OCI-LY3 (cell line): ENCODE measurements at regions not wholly inside any gene's neighbourhood (a gene's known extent, or its start where the extent isn't known, plus 50 kb on each side); places are given as distances from the start of the nearest gene placed in this dataset.

Source experiments
- EZH2phosphoT487 ChIP-seq: fragments of 200-600 bp; shearing (Covaris generic); IDR thresholded peaks from 2 replicates; pipeline ENCODE4 v1.6.1; 2018; ENCODE audit warnings: antibody characterized with exemption, mixed run types, low read depth
- TF ChIP-seq, protein P1 (sequence below): fragments of 200-600, 300-600 bp; sonication (generic); IDR thresholded peaks from 2 replicates; pipeline ENCODE4 v1.5.1; 2014; ENCODE audit warnings: antibody characterized with exemption, low read length, low read depth

GRCh38 chr3:83002869-83003445 lies 1241.5 kb upstream of the GBE1 start:
- TF ChIP-seq, protein P1, sequence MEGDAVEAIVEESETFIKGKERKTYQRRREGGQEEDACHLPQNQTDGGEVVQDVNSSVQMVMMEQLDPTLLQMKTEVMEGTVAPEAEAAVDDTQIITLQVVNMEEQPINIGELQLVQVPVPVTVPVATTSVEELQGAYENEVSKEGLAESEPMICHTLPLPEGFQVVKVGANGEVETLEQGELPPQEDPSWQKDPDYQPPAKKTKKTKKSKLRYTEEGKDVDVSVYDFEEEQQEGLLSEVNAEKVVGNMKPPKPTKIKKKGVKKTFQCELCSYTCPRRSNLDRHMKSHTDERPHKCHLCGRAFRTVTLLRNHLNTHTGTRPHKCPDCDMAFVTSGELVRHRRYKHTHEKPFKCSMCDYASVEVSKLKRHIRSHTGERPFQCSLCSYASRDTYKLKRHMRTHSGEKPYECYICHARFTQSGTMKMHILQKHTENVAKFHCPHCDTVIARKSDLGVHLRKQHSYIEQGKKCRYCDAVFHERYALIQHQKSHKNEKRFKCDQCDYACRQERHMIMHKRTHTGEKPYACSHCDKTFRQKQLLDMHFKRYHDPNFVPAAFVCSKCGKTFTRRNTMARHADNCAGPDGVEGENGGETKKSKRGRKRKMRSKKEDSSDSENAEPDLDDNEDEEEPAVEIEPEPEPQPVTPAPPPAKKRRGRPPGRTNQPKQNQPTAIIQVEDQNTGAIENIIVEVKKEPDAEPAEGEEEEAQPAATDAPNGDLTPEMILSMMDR, result no peak
- no peak for TF ChIP-seq EZH2phosphoT487
